ENCODE measurements at regions not wholly inside any gene's neighbourhood (a gene's known extent, or its start where the extent isn't known, plus 50 kb on each side); places are given as distances from the start of the nearest gene placed in this dataset.
A peak's percentile ranks its signal among the peaks of the same experiment; 100 is the strongest.

GRCh38 chr3:139121513-139122220 is 77.0 kb upstream of the PRR23C start:
- no peak for TF ChIP-seq EZH2phosphoT487 (IDR thresholded peaks at IDR 0.05; ENCODE audit: insufficient read depth, low read depth)
- no peak for TF ChIP-seq EZH2 (IDR thresholded peaks at IDR 0.05; ENCODE audit: insufficient read depth, poor library complexity, severe bottlenecking)
- peak overlapping the region; percentile 79 for H3K27ac ChIP-seq
- H3K27me3 ChIP-seq (replicated peaks; ENCODE audit: insufficient read depth): no peaks in the 10 kb centered on the region
- no peak overlapping the region for H3K4me3 ChIP-seq
- no peaks in the 10 kb centered on the region for H3K79me2 ChIP-seq (ENCODE audit: insufficient read depth)
- peak overlapping the region; percentile 15 for H2AFZ ChIP-seq
- H3K4me1 ChIP-seq (ENCODE audit: insufficient read depth): peaks cover 59% of the 10 kb centered on the region
- H4K20me1 ChIP-seq (ENCODE audit: insufficient read depth): no peaks in the 10 kb centered on the region
- peak overlapping the region; percentile 43 for H3K4me2 ChIP-seq (ENCODE audit: unreplicated experiment)
- no peaks in the 10 kb centered on the region for H3K9me2 ChIP-seq (ENCODE audit: insufficient read depth)
- H3F3A ChIP-seq (ENCODE audit: insufficient read depth): peaks cover 37% of the 10 kb centered on the region
- no peaks in the 10 kb centered on the region for H3K9me3 ChIP-seq (ENCODE audit: low read depth)
- no peaks in the 10 kb centered on the region for H3K36me3 ChIP-seq (ENCODE audit: low read depth)
- DNase-seq: peak; percentile 48
- H3K9ac ChIP-seq: peak overlapping the region; percentile 48
- 10 to 14% methylated on average over 8 of the region's 8 CpGs for WGBS, 2 experiments (ENCODE audit: low coverage in 1 of 2, low lambda C conversion rate in 2 of 2, missing lambda C conversion rate in 2 of 2)
- in situ Hi-C loops (cut with MboI): no loop called here

GRCh38 chr3:139122221-139122581 is 77.5 kb upstream of the PRR23C start:
- no peaks in the 10 kb centered on the region for H3K27me3 ChIP-seq (replicated peaks; ENCODE audit: insufficient read depth)
- no peaks in the 10 kb centered on the region for H3K9me3 ChIP-seq (ENCODE audit: low read depth)
- no peak overlapping the region for H2AFZ ChIP-seq
- no peaks in the 10 kb centered on the region for H3K79me2 ChIP-seq (ENCODE audit: insufficient read depth)
- peak overlapping the region; percentile 43 for H3K4me2 ChIP-seq (ENCODE audit: unreplicated experiment)
- DNase-seq: peak; percentile 90
- TF ChIP-seq EZH2phosphoT487 (IDR thresholded peaks at IDR 0.05; ENCODE audit: insufficient read depth, low read depth) (no peak), EZH2 (IDR thresholded peaks at IDR 0.05; ENCODE audit: insufficient read depth, poor library complexity, severe bottlenecking) (no peak)
- H3K36me3 ChIP-seq (ENCODE audit: low read depth): no peaks in the 10 kb centered on the region
- H3F3A ChIP-seq (ENCODE audit: insufficient read depth): peaks cover 33% of the 10 kb centered on the region
- in situ Hi-C loops (cut with MboI): no loop called here
- WGBS, 2 experiments (ENCODE audit: low coverage in 1 of 2, low lambda C conversion rate in 2 of 2, missing lambda C conversion rate in 2 of 2): 0 to 1% methylated on average over 3 of the region's 3 CpGs
- H3K27ac ChIP-seq: peak overlapping the region; percentile 79
- no peak overlapping the region for H3K9ac ChIP-seq
- H3K4me3 ChIP-seq: no peak overlapping the region
- H3K9me2 ChIP-seq (ENCODE audit: insufficient read depth): no peaks in the 10 kb centered on the region
- no peaks in the 10 kb centered on the region for H4K20me1 ChIP-seq (ENCODE audit: insufficient read depth)
- peaks cover 59% of the 10 kb centered on the region for H3K4me1 ChIP-seq (ENCODE audit: insufficient read depth)

- TF ChIP-seq EZH2 (IDR thresholded peaks at IDR 0.05; ENCODE audit: insufficient read depth, poor library complexity, severe bottlenecking) (no peak), EZH2phosphoT487 (IDR thresholded peaks at IDR 0.05; ENCODE audit: insufficient read depth, low read depth) (no peak)
- Histone ChIP-seq H3K9me2 (ENCODE audit: insufficient read depth) (no peaks in the 10 kb centered on the region), H3K79me2 (ENCODE audit: insufficient read depth) (no peaks in the 10 kb centered on the region), H3K4me2 (ENCODE audit: unreplicated experiment) (peak overlapping the region; percentile 22), H3K9ac (no peak overlapping the region), H3K4me1 (ENCODE audit: insufficient read depth) (peaks cover 59% of the 10 kb centered on the region), H3K27ac (peak overlapping the region; percentile 79), H3K4me3 (no peak overlapping the region), H3K27me3 (replicated peaks; ENCODE audit: insufficient read depth) (no peaks in the 10 kb centered on the region), H3K9me3 (ENCODE audit: low read depth) (no peaks in the 10 kb centered on the region), H3K36me3 (ENCODE audit: low read depth) (no peaks in the 10 kb centered on the region), H3F3A (ENCODE audit: insufficient read depth) (peaks cover 33% of the 10 kb centered on the region), H4K20me1 (ENCODE audit: insufficient read depth) (no peaks in the 10 kb centered on the region), H2AFZ (no peak overlapping the region)
- 77 to 86% methylated on average over 2 of the region's 2 CpGs for WGBS, 2 experiments (ENCODE audit: low coverage in 1 of 2, low lambda C conversion rate in 2 of 2, missing lambda C conversion rate in 2 of 2)
- in situ Hi-C loops (cut with MboI): no loop called here
- no peak for DNase-seq
Measured at GRCh38 chr3:139122612-139123011, 77.9 kb upstream of the PRR23C start.

GRCh38 chr3:139123377-139124095 is 78.8 kb upstream of the PRR23C start:
- Histone ChIP-seq H2AFZ (peak overlapping the region; percentile 16; the same call in 1 of the 2 replicates), H3K27ac (peak overlapping the region; percentile 11; the same call in 1 of the 2 replicates)
- in situ Hi-C loops (cut with MboI): no loop called here

More at GRCh38 chr3:139123377-139124095, 78.8 kb upstream of the PRR23C start:
- Histone ChIP-seq H4K20me1 (ENCODE audit: insufficient read depth) (no peaks in the 10 kb centered on the region), H3K27me3 (replicated peaks; ENCODE audit: insufficient read depth) (no peaks in the 10 kb centered on the region), H3K4me1 (ENCODE audit: insufficient read depth) (peaks cover 64% of the 10 kb centered on the region), H3K4me2 (ENCODE audit: unreplicated experiment) (peak overlapping the region; percentile 1), H3K36me3 (ENCODE audit: low read depth) (no peaks in the 10 kb centered on the region), H3K79me2 (ENCODE audit: insufficient read depth) (no peaks in the 10 kb centered on the region), H3F3A (ENCODE audit: insufficient read depth) (peaks cover 38% of the 10 kb centered on the region), H3K9me2 (ENCODE audit: insufficient read depth) (no peaks in the 10 kb centered on the region), H3K9me3 (ENCODE audit: low read depth) (no peaks in the 10 kb centered on the region), H3K9ac (no peak overlapping the region), H3K4me3 (no peak overlapping the region)
- DNase-seq: peak; percentile 73
- TF ChIP-seq EZH2 (IDR thresholded peaks at IDR 0.05; ENCODE audit: insufficient read depth, poor library complexity, severe bottlenecking): no peak
- 26 to 27% methylated on average over 10 of the region's 10 CpGs for WGBS, 2 experiments (ENCODE audit: low coverage in 1 of 2, low lambda C conversion rate in 2 of 2, missing lambda C conversion rate in 2 of 2)
